Spinal cord (tissue), 9 donors: ENCODE measurements at regions not wholly inside any gene's neighbourhood (a gene's known extent, or its start where the extent isn't known, plus 50 kb on each side); places are given as distances from the start of the nearest gene placed in this dataset.

Source experiments
- DNase-seq, 6 donors: peaks; one replicate each; pipeline versions ENCODE4 v3.0.0 to v3.0.0-alpha.2; 2013 to 2015; ENCODE audit warnings: low spot score in 6 of 6, low read depth in 4 of 6
- H3K27ac ChIP-seq: one replicate; pipeline ENCODE4 v1.5.1; 2013; ENCODE audit warnings: low read depth, low read length, control low read depth
- H3K27me3 ChIP-seq: one replicate; pipeline ENCODE4 v1.6.1; 2013; ENCODE audit warnings: low read length; ENCODE audit not compliant: control insufficient read depth, insufficient read depth
- H3K36me3 ChIP-seq: one replicate; pipeline ENCODE4 v1.6.1; 2013; ENCODE audit warnings: low read length; ENCODE audit not compliant: control insufficient read depth, insufficient read depth
- H3K4me1 ChIP-seq: one replicate; pipeline ENCODE4 v1.6.1; 2013; ENCODE audit warnings: low read length; ENCODE audit not compliant: control insufficient read depth, insufficient read depth
- H3K4me3 ChIP-seq: one replicate; pipeline ENCODE4 v1.5.1; 2013; ENCODE audit warnings: low read depth, low read length, control low read depth
- H3K9me3 ChIP-seq: one replicate; pipeline ENCODE4 v1.6.1; 2013; ENCODE audit warnings: low read length; ENCODE audit not compliant: control insufficient read depth, insufficient read depth
- WGBS: methylation state at CpG from one replicate; pipeline ENCODE4 v1.1.5; 2013; ENCODE audit warnings: missing lambda C conversion rate; ENCODE audit not compliant: insufficient coverage; 5-methylcytosine and 5-hydroxymethylcytosine counted together
- donor health status: healthy.

GRCh38 chr18:22684268-22684667 lies 248.9 kb upstream of the RBBP8 start:
- Histone ChIP-seq H3K36me3 (no peaks in the 10 kb centered on the region), H3K27me3 (no peaks in the 10 kb centered on the region), H3K9me3 (no peaks in the 10 kb centered on the region), H3K4me3 (no peak overlapping the region), H3K27ac (no peak overlapping the region), H3K4me1 (no peaks in the 10 kb centered on the region)
- DNase-seq, result no peak
- WGBS, result 88% methylated on average over 1 of the region's 2 CpGs

- 73% methylated on average over 1 of the region's 2 CpGs for WGBS
- Histone ChIP-seq H3K4me3 (no peak overlapping the region), H3K4me1 (no peaks in the 10 kb centered on the region), H3K36me3 (no peaks in the 10 kb centered on the region), H3K27ac (no peak overlapping the region), H3K9me3 (no peaks in the 10 kb centered on the region), H3K27me3 (no peaks in the 10 kb centered on the region)
- DNase-seq, result no peak
These were observed 247.3 kb upstream of the RBBP8 start for GRCh38 chr18:22685788-22686187.

- no peak for DNase-seq
- Histone ChIP-seq H3K27me3 (no peaks in the 10 kb centered on the region), H3K4me1 (no peaks in the 10 kb centered on the region), H3K4me3 (no peak overlapping the region), H3K27ac (no peak overlapping the region), H3K36me3 (no peaks in the 10 kb centered on the region), H3K9me3 (no peaks in the 10 kb centered on the region)
- WGBS, result 97% methylated on average over 2 of the region's 3 CpGs
These were observed 245.0 kb upstream of the RBBP8 start for GRCh38 chr18:22687892-22688680.

- Histone ChIP-seq H3K9me3 (no peaks in the 10 kb centered on the region), H3K4me1 (no peaks in the 10 kb centered on the region), H3K36me3 (no peaks in the 10 kb centered on the region), H3K4me3 (no peak overlapping the region), H3K27ac (no peak overlapping the region), H3K27me3 (no peaks in the 10 kb centered on the region)
- 100% methylated on average over 1 of the region's 4 CpGs for WGBS
- no peak for DNase-seq
These were observed 244.1 kb upstream of the RBBP8 start for GRCh38 chr18:22688877-22689496.

- DNase-seq, result no peak
- H3K27me3 ChIP-seq, result no peaks in the 10 kb centered on the region
- no peak overlapping the region for H3K27ac ChIP-seq
- H3K36me3 ChIP-seq, result no peaks in the 10 kb centered on the region
- H3K9me3 ChIP-seq, result no peaks in the 10 kb centered on the region
- no peak overlapping the region for H3K4me3 ChIP-seq
- H3K4me1 ChIP-seq, result no peaks in the 10 kb centered on the region
These were observed 243.4 kb upstream of the RBBP8 start for GRCh38 chr18:22689712-22690111.

- Histone ChIP-seq H3K36me3 (no peaks in the 10 kb centered on the region), H3K27me3 (no peaks in the 10 kb centered on the region), H3K9me3 (no peaks in the 10 kb centered on the region), H3K4me3 (no peak overlapping the region), H3K4me1 (no peaks in the 10 kb centered on the region), H3K27ac (no peak overlapping the region)
- DNase-seq, result no peak
- 83% methylated on average over 1 of the region's 1 CpG for WGBS
These were observed 242.6 kb upstream of the RBBP8 start for GRCh38 chr18:22690556-22690955.

GRCh38 chr18:22691946-22692710 lies 241.0 kb upstream of the RBBP8 start:
- H3K36me3 ChIP-seq, result no peaks in the 10 kb centered on the region
- H3K4me3 ChIP-seq, result no peak overlapping the region
- no CpG with 5 or more reads among the region's 2 CpGs for WGBS
- H3K27ac ChIP-seq, result no peak overlapping the region
- H3K4me1 ChIP-seq, result no peaks in the 10 kb centered on the region
- H3K9me3 ChIP-seq, result no peaks in the 10 kb centered on the region
- H3K27me3 ChIP-seq, result no peaks in the 10 kb centered on the region
- no peak for DNase-seq

- 67% methylated on average over 1 of the region's 8 CpGs for WGBS
- Histone ChIP-seq H3K4me3 (no peak overlapping the region), H3K9me3 (no peaks in the 10 kb centered on the region), H3K27ac (no peak overlapping the region), H3K27me3 (no peaks in the 10 kb centered on the region), H3K36me3 (no peaks in the 10 kb centered on the region), H3K4me1 (no peaks in the 10 kb centered on the region)
- no peak for DNase-seq
These were observed 238.2 kb upstream of the RBBP8 start for GRCh38 chr18:22694954-22695353.

- Histone ChIP-seq H3K27me3 (no peaks in the 10 kb centered on the region), H3K4me3 (no peak overlapping the region), H3K9me3 (no peaks in the 10 kb centered on the region), H3K27ac (no peak overlapping the region), H3K4me1 (no peaks in the 10 kb centered on the region), H3K36me3 (no peaks in the 10 kb centered on the region)
- WGBS, result 40% methylated on average over 1 of the region's 4 CpGs
- DNase-seq, result no peak
These were observed 237.5 kb upstream of the RBBP8 start for GRCh38 chr18:22695674-22696073.
